WERI-Rb-1 (cell line): ENCODE measurements at regions not wholly inside any gene's neighbourhood (a gene's known extent, or its start where the extent isn't known, plus 50 kb on each side); places are given as distances from the start of the nearest gene placed in this dataset.

Experiments used
- DNase-seq: peaks from one replicate; pipeline ENCODE4 v3.0.0-alpha.2; 2020
- H3K27ac ChIP-seq: fragments of 250-450 bp; sonication (Bioruptor Pico); 2 replicates; pipeline ENCODE4 v1.5.1; 2020; ENCODE audit warnings: mild to moderate bottlenecking, moderate library complexity
- H3K27me3 ChIP-seq: fragments of 250-450 bp; sonication (Bioruptor Pico); 2 replicates; pipeline ENCODE4 v1.5.1; 2021; ENCODE audit warnings: mild to moderate bottlenecking, low read depth, moderate library complexity; ENCODE audit not compliant: insufficient read depth, severe bottlenecking
- H3K36me3 ChIP-seq: fragments of 250-450 bp; sonication (Bioruptor Pico); 2 replicates; pipeline ENCODE4 v1.5.1; 2020; ENCODE audit warnings: mild to moderate bottlenecking, moderate library complexity
- H3K4me3 ChIP-seq: 2 replicates; pipeline ENCODE4 v1.5.1; 2011; ENCODE audit warnings: low read depth, mild to moderate bottlenecking, control low read depth, low read length
- H3K9me3 ChIP-seq: fragments of 250-450 bp; sonication (Bioruptor Pico); 2 replicates; pipeline ENCODE4 v1.5.1; 2021; ENCODE audit warnings: mild to moderate bottlenecking, moderate library complexity; ENCODE audit not compliant: severe bottlenecking
- TF ChIP-seq, protein P1 (sequence below): IDR thresholded peaks from 2 replicates; pipeline ENCODE4 v1.5.1; 2011; ENCODE audit warnings: low read depth, mild to moderate bottlenecking, control low read depth, inconsistent platforms, low read length

GRCh38 chr9:30178610-30179009 is 2205.8 kb upstream of the ACO1 start:
- H3K36me3 ChIP-seq: no peaks in the 10 kb centered on the region
- no peak for DNase-seq
- H3K9me3 ChIP-seq: no peaks in the 10 kb centered on the region

GRCh38 chr9:30193421-30193820 is 2191.0 kb upstream of the ACO1 start:
- Histone ChIP-seq H3K27ac (no peak overlapping the region), H3K36me3 (no peaks in the 10 kb centered on the region), H3K27me3 (no peaks in the 10 kb centered on the region), H3K4me3 (no peak overlapping the region), H3K9me3 (peaks cover 4% of the 10 kb centered on the region)
- DNase-seq: no peak
- TF ChIP-seq, protein P1, sequence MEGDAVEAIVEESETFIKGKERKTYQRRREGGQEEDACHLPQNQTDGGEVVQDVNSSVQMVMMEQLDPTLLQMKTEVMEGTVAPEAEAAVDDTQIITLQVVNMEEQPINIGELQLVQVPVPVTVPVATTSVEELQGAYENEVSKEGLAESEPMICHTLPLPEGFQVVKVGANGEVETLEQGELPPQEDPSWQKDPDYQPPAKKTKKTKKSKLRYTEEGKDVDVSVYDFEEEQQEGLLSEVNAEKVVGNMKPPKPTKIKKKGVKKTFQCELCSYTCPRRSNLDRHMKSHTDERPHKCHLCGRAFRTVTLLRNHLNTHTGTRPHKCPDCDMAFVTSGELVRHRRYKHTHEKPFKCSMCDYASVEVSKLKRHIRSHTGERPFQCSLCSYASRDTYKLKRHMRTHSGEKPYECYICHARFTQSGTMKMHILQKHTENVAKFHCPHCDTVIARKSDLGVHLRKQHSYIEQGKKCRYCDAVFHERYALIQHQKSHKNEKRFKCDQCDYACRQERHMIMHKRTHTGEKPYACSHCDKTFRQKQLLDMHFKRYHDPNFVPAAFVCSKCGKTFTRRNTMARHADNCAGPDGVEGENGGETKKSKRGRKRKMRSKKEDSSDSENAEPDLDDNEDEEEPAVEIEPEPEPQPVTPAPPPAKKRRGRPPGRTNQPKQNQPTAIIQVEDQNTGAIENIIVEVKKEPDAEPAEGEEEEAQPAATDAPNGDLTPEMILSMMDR: no peak

More at GRCh38 chr9:30178610-30179009, 2205.8 kb upstream of the ACO1 start:
- Histone ChIP-seq H3K27ac (no peak overlapping the region), H3K27me3 (no peaks in the 10 kb centered on the region), H3K4me3 (no peak overlapping the region)
- TF ChIP-seq, protein P1: no peak

GRCh38 chr9:30196941-30197340 is 2187.5 kb upstream of the ACO1 start:
- no peak for DNase-seq
- no peak overlapping the region for H3K4me3 ChIP-seq
- TF ChIP-seq, protein P1: no peak
- H3K36me3 ChIP-seq: no peaks in the 10 kb centered on the region
- no peaks in the 10 kb centered on the region for H3K27me3 ChIP-seq
- no peak overlapping the region for H3K27ac ChIP-seq
- no peaks in the 10 kb centered on the region for H3K9me3 ChIP-seq

GRCh38 chr9:30197453-30197852 is 2187.0 kb upstream of the ACO1 start:
- Histone ChIP-seq H3K27ac (no peak overlapping the region), H3K9me3 (no peaks in the 10 kb centered on the region), H3K36me3 (no peaks in the 10 kb centered on the region), H3K27me3 (no peaks in the 10 kb centered on the region), H3K4me3 (no peak overlapping the region)
- no peak for DNase-seq
- TF ChIP-seq, protein P1: no peak

GRCh38 chr9:30197954-30198353 is 2186.5 kb upstream of the ACO1 start:
- Histone ChIP-seq H3K4me3 (no peak overlapping the region), H3K27ac (no peak overlapping the region), H3K36me3 (no peaks in the 10 kb centered on the region), H3K9me3 (no peaks in the 10 kb centered on the region), H3K27me3 (no peaks in the 10 kb centered on the region)
- DNase-seq: no peak
- TF ChIP-seq, protein P1: no peak
